ENCODE measurements at regions not wholly inside any gene's neighbourhood (a gene's known extent, or its start where the extent isn't known, plus 50 kb on each side); places are given as distances from the start of the nearest gene placed in this dataset.

- TF ChIP-seq CTCF (IDR thresholded peaks at IDR 0.05; ENCODE audit: extremely low read depth, low read depth, low read length): no peak
Measured at GRCh38 chr14:34256223-34256622, 205.8 kb downstream of the SPTSSA start.

GRCh38 chr14:34254571-34254970, 207.5 kb downstream of the SPTSSA start:
- no peak for TF ChIP-seq CTCF (IDR thresholded peaks at IDR 0.05; ENCODE audit: extremely low read depth, low read depth, low read length)
- no peaks in the 10 kb centered on the region for H3K36me3 ChIP-seq (ENCODE audit: insufficient read depth, low read length)
- no peak overlapping the region for H3K4me3 ChIP-seq (ENCODE audit: insufficient read depth, low read length)
- H3K4me1 ChIP-seq (ENCODE audit: insufficient read depth, low read length): no peaks in the 10 kb centered on the region
- H3K79me2 ChIP-seq (ENCODE audit: insufficient read depth, low read length): no peaks in the 10 kb centered on the region
- H3K4me2 ChIP-seq (ENCODE audit: insufficient read depth, low read length): no peak overlapping the region
- no peaks in the 10 kb centered on the region for H3K9me3 ChIP-seq (ENCODE audit: low read depth, low read length)
- no peaks in the 10 kb centered on the region for H4K20me1 ChIP-seq (ENCODE audit: insufficient read depth, low read length)
- H2AFZ ChIP-seq (ENCODE audit: low read length): no peak overlapping the region
- no peak overlapping the region for H3K27ac ChIP-seq (ENCODE audit: low read depth, low read length)
- no peaks in the 10 kb centered on the region for H3K27me3 ChIP-seq (ENCODE audit: insufficient read depth, low read length)
- no peak for DNase-seq (ENCODE audit: insufficient read length, low spot score, missing footprints)

More at GRCh38 chr14:34256223-34256622, 205.8 kb downstream of the SPTSSA start:
- Histone ChIP-seq H3K79me2 (ENCODE audit: insufficient read depth, low read length) (no peaks in the 10 kb centered on the region), H3K27me3 (ENCODE audit: insufficient read depth, low read length) (no peaks in the 10 kb centered on the region), H4K20me1 (ENCODE audit: insufficient read depth, low read length) (no peaks in the 10 kb centered on the region), H3K36me3 (ENCODE audit: insufficient read depth, low read length) (no peaks in the 10 kb centered on the region), H3K4me1 (ENCODE audit: insufficient read depth, low read length) (no peaks in the 10 kb centered on the region), H2AFZ (ENCODE audit: low read length) (no peak overlapping the region), H3K4me3 (ENCODE audit: insufficient read depth, low read length) (no peak overlapping the region), H3K4me2 (ENCODE audit: insufficient read depth, low read length) (no peak overlapping the region), H3K27ac (ENCODE audit: low read depth, low read length) (no peak overlapping the region), H3K9me3 (ENCODE audit: low read depth, low read length) (no peaks in the 10 kb centered on the region)
- DNase-seq (ENCODE audit: insufficient read length, low spot score, missing footprints): no peak

- Histone ChIP-seq H3K4me3 (ENCODE audit: insufficient read depth, low read length) (no peak overlapping the region), H3K27me3 (ENCODE audit: insufficient read depth, low read length) (no peaks in the 10 kb centered on the region), H3K27ac (ENCODE audit: low read depth, low read length) (no peak overlapping the region), H4K20me1 (ENCODE audit: insufficient read depth, low read length) (no peaks in the 10 kb centered on the region), H3K79me2 (ENCODE audit: insufficient read depth, low read length) (no peaks in the 10 kb centered on the region), H3K4me2 (ENCODE audit: insufficient read depth, low read length) (no peak overlapping the region), H3K4me1 (ENCODE audit: insufficient read depth, low read length) (no peaks in the 10 kb centered on the region), H3K36me3 (ENCODE audit: insufficient read depth, low read length) (no peaks in the 10 kb centered on the region), H3K9me3 (ENCODE audit: low read depth, low read length) (no peaks in the 10 kb centered on the region), H2AFZ (ENCODE audit: low read length) (no peak overlapping the region)
- no peak for DNase-seq (ENCODE audit: insufficient read length, low spot score, missing footprints)
- no peak for TF ChIP-seq CTCF (IDR thresholded peaks at IDR 0.05; ENCODE audit: extremely low read depth, low read depth, low read length)
Measured at GRCh38 chr14:34254031-34254430, 208.0 kb downstream of the SPTSSA start.

GRCh38 chr14:34252227-34252626, 209.8 kb downstream of the SPTSSA start:
- Histone ChIP-seq H3K27ac (ENCODE audit: low read depth, low read length) (no peak overlapping the region), H3K4me1 (ENCODE audit: insufficient read depth, low read length) (no peaks in the 10 kb centered on the region), H3K9me3 (ENCODE audit: low read depth, low read length) (no peaks in the 10 kb centered on the region), H4K20me1 (ENCODE audit: insufficient read depth, low read length) (no peaks in the 10 kb centered on the region), H3K27me3 (ENCODE audit: insufficient read depth, low read length) (no peaks in the 10 kb centered on the region), H2AFZ (ENCODE audit: low read length) (no peak overlapping the region), H3K79me2 (ENCODE audit: insufficient read depth, low read length) (no peaks in the 10 kb centered on the region), H3K36me3 (ENCODE audit: insufficient read depth, low read length) (no peaks in the 10 kb centered on the region), H3K4me3 (ENCODE audit: insufficient read depth, low read length) (no peak overlapping the region), H3K4me2 (ENCODE audit: insufficient read depth, low read length) (no peak overlapping the region)
- no peak for TF ChIP-seq CTCF (IDR thresholded peaks at IDR 0.05; ENCODE audit: extremely low read depth, low read depth, low read length)
- DNase-seq (ENCODE audit: insufficient read length, low spot score, missing footprints): no peak

All from osteoblast (primary cell).